GM12878 (cell line): ENCODE measurements at regions not wholly inside any gene's neighbourhood (a gene's known extent, or its start where the extent isn't known, plus 50 kb on each side); places are given as distances from the start of the nearest gene placed in this dataset.

ENCODE experiments used
- BHLHE40 ChIP-seq, 2 experiments: fragments of 450-650 bp in 1 of 2; IDR thresholded peaks; 2 replicates each; pipeline ENCODE4 v1.6.1; 2011 to 2017; ENCODE audit warnings: low read depth in 2 of 2, borderline replicate concordance in 1 of 2, improper control_type of control experiment in 1 of 2, low read length in 1 of 2, mild to moderate bottlenecking in 1 of 2
- CTCF ChIP-seq, 3 experiments: IDR thresholded peaks in 2 of 3; conservative IDR thresholded peaks in 1 of 3; 2 replicates each; pipeline ENCODE4 v1.5.1; 2011; ENCODE audit warnings: low read depth in 3 of 3, low read length in 3 of 3, mild to moderate bottlenecking in 3 of 3, control low read depth in 2 of 3, moderate library complexity in 2 of 3, inconsistent platforms in 1 of 3, mixed read lengths in 1 of 3; ENCODE audit not compliant: control insufficient read depth in 2 of 3, insufficient read depth in 1 of 3; ENCODE audit errors: extremely low read depth in 1 of 3
- FOXM1 ChIP-seq: IDR thresholded peaks from 2 replicates; pipeline ENCODE4 v1.6.1; 2012; ENCODE audit warnings: low read depth, mild to moderate bottlenecking, inconsistent platforms, low read length, moderate library complexity
- HDGF ChIP-seq: fragments of 450-650 bp; IDR thresholded peaks from 2 replicates; pipeline ENCODE4 v1.6.1; 2016; ENCODE audit warnings: antibody characterized with exemption
- IKZF1 ChIP-seq: fragments of 450-650 bp; conservative IDR thresholded peaks from 2 replicates; pipeline ENCODE4 v1.6.1; 2017; ENCODE audit warnings: antibody characterized with exemption, mild to moderate bottlenecking
- RFX5 ChIP-seq: IDR thresholded peaks from 2 replicates; pipeline ENCODE4 v1.6.1; 2011; ENCODE audit warnings: low read depth, low read length, improper control_type of control experiment
- SIN3A ChIP-seq: IDR thresholded peaks from 2 replicates; pipeline ENCODE4 v1.6.1; 2012; ENCODE audit warnings: low read depth, low read length, improper control_type of control experiment
- SKIL ChIP-seq: fragments of 450-650 bp; IDR thresholded peaks from 2 replicates; pipeline ENCODE4 v1.6.1; 2017; ENCODE audit warnings: mild to moderate bottlenecking, low read depth, inconsistent platforms; ENCODE audit not compliant: poor library complexity, severe bottlenecking
- SMARCA5 ChIP-seq: fragments of 450-650 bp; IDR thresholded peaks from 2 replicates; pipeline ENCODE4 v1.6.1; 2017; ENCODE audit warnings: mild to moderate bottlenecking
- SMC3 ChIP-seq: IDR thresholded peaks from 2 replicates; pipeline ENCODE4 v1.6.1; 2011; ENCODE audit warnings: low read length, improper control_type of control experiment, borderline replicate concordance
- TF ChIP-seq, protein P1 (sequence below): IDR thresholded peaks from 2 replicates; pipeline ENCODE4 v1.6.1; 2011; ENCODE audit warnings: borderline replicate concordance, low read depth, mild to moderate bottlenecking, moderate library complexity, low read length; ENCODE audit not compliant: insufficient read depth, poor library complexity, severe bottlenecking
- TF ChIP-seq, protein P2 (sequence below): fragments of 450-650 bp; IDR thresholded peaks from 2 replicates; pipeline ENCODE4 v1.6.1; 2017; ENCODE audit warnings: antibody characterized with exemption, mild to moderate bottlenecking, moderate library complexity
- TF ChIP-seq, protein P3 (sequence below): IDR thresholded peaks from 2 replicates; pipeline ENCODE4 v1.6.1; 2012; ENCODE audit warnings: mild to moderate bottlenecking, low read depth, low read length

DNA sequence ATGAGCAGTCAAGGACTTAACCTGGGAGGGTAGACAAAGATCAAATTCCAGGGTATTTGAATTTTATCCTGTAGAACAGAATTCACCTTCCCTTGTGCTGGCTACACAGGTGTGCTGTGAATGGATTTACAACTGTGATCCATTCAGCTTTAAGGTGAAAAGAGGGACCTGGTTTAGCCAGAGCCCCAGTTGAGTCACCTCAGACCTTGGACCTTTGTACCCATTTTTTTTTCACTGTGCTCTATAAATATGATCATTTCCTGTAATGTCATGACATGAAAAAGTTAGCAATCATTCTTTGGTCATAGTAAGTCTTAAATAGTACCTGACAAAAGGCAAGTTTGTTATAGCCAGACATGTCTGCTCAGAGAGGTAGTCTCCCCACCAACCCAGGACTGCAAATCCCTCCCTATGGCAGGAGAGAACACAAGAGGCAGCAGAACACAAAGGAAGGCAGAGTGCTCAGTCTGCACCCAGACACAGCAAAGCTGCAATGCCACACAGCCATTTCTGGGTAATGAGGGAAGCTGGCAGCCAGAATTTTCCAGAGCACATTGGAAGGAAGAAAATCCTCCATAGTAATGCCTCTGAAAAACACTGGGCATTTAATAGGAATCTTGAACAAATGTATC, 77.9 kb downstream of the CXXC4 start:
- TF ChIP-seq, protein P1, sequence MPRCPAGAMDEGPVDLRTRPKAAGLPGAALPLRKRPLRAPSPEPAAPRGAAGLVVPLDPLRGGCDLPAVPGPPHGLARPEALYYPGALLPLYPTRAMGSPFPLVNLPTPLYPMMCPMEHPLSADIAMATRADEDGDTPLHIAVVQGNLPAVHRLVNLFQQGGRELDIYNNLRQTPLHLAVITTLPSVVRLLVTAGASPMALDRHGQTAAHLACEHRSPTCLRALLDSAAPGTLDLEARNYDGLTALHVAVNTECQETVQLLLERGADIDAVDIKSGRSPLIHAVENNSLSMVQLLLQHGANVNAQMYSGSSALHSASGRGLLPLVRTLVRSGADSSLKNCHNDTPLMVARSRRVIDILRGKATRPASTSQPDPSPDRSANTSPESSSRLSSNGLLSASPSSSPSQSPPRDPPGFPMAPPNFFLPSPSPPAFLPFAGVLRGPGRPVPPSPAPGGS, result no peak
- no peak for TF ChIP-seq CTCF (IDR thresholded peaks at IDR 0.05 in 2 of 3, conservative IDR thresholded peaks at IDR 0.05 in 1 of 3; ENCODE audit: control insufficient read depth in 2 of 3, extremely low read depth in 1 of 3, insufficient read depth in 1 of 3, low read depth in 3 of 3, low read length in 3 of 3)
- TF ChIP-seq SMC3, result no peak
- TF ChIP-seq, protein P2, sequence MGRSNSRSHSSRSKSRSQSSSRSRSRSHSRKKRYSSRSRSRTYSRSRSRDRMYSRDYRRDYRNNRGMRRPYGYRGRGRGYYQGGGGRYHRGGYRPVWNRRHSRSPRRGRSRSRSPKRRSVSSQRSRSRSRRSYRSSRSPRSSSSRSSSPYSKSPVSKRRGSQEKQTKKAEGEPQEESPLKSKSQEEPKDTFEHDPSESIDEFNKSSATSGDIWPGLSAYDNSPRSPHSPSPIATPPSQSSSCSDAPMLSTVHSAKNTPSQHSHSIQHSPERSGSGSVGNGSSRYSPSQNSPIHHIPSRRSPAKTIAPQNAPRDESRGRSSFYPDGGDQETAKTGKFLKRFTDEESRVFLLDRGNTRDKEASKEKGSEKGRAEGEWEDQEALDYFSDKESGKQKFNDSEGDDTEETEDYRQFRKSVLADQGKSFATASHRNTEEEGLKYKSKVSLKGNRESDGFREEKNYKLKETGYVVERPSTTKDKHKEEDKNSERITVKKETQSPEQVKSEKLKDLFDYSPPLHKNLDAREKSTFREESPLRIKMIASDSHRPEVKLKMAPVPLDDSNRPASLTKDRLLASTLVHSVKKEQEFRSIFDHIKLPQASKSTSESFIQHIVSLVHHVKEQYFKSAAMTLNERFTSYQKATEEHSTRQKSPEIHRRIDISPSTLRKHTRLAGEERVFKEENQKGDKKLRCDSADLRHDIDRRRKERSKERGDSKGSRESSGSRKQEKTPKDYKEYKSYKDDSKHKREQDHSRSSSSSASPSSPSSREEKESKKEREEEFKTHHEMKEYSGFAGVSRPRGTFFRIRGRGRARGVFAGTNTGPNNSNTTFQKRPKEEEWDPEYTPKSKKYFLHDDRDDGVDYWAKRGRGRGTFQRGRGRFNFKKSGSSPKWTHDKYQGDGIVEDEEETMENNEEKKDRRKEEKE, result no peak
- TF ChIP-seq, protein P3, sequence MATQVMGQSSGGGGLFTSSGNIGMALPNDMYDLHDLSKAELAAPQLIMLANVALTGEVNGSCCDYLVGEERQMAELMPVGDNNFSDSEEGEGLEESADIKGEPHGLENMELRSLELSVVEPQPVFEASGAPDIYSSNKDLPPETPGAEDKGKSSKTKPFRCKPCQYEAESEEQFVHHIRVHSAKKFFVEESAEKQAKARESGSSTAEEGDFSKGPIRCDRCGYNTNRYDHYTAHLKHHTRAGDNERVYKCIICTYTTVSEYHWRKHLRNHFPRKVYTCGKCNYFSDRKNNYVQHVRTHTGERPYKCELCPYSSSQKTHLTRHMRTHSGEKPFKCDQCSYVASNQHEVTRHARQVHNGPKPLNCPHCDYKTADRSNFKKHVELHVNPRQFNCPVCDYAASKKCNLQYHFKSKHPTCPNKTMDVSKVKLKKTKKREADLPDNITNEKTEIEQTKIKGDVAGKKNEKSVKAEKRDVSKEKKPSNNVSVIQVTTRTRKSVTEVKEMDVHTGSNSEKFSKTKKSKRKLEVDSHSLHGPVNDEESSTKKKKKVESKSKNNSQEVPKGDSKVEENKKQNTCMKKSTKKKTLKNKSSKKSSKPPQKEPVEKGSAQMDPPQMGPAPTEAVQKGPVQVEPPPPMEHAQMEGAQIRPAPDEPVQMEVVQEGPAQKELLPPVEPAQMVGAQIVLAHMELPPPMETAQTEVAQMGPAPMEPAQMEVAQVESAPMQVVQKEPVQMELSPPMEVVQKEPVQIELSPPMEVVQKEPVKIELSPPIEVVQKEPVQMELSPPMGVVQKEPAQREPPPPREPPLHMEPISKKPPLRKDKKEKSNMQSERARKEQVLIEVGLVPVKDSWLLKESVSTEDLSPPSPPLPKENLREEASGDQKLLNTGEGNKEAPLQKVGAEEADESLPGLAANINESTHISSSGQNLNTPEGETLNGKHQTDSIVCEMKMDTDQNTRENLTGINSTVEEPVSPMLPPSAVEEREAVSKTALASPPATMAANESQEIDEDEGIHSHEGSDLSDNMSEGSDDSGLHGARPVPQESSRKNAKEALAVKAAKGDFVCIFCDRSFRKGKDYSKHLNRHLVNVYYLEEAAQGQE, result no peak
- no peak for TF ChIP-seq HDGF
- no peak for TF ChIP-seq RFX5
- no peak for TF ChIP-seq BHLHE40 (IDR thresholded peaks at IDR 0.05; ENCODE audit: borderline replicate concordance in 1 of 2, low read depth in 2 of 2, low read length in 1 of 2)
- TF ChIP-seq IKZF1, result no peak
- no peak for TF ChIP-seq SIN3A
- TF ChIP-seq SKIL, result no peak
- TF ChIP-seq FOXM1, result no peak
- no peak for TF ChIP-seq SMARCA5
